Ovary (tissue), 3 donors: ENCODE measurements at regions not wholly inside any gene's neighbourhood (a gene's known extent, or its start where the extent isn't known, plus 50 kb on each side); places are given as distances from the start of the nearest gene placed in this dataset.

Source experiments
- EP300 ChIP-seq: sonication (generic); formaldehyde crosslinking; IDR thresholded peaks from one replicate; pipeline ENCODE4 v1.6.1; 2017; ENCODE audit warnings: antibody characterized with exemption
- POLR2A ChIP-seq: fragments of 450-650 bp; IDR thresholded peaks from one replicate; pipeline ENCODE4 v1.6.1; 2017; ENCODE audit warnings: antibody characterized with exemption, mild to moderate bottlenecking, moderate library complexity
- TF ChIP-seq, protein P1 (sequence below), 3 donors: fragments of 450-650 bp in 2 of 3; fragments of 200-600 bp in 1 of 3; IDR thresholded peaks; one replicate each; pipeline versions ENCODE4 v1.5.1 to v1.8.0; 2016 to 2022; ENCODE audit warnings: antibody characterized with exemption in 3 of 3, mild to moderate bottlenecking in 1 of 3
- donor health status: DM: no; HTN: no; CAD: no.

DNA sequence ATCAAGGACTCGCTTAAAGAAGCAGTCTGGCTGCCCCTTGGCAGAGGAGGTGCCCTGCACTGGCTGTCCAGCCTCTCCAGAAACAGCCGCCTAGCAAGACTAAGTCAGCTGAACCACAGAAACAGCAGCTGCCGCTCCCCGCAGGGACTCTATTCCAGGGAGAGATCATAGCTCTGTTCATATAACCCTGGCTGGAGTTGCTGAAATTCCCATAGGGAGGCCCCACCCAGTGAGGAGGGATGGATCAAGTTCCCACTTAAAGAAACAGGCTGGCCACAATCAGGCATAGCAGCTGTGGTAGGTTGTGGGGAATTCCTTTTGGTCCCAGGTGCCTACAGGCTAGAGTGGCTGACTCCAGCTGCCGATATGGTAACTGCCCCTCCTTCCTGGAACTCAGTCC, 74.2 kb upstream of the MC4R start:
- TF ChIP-seq POLR2A, result no peak
- TF ChIP-seq, protein P1, sequence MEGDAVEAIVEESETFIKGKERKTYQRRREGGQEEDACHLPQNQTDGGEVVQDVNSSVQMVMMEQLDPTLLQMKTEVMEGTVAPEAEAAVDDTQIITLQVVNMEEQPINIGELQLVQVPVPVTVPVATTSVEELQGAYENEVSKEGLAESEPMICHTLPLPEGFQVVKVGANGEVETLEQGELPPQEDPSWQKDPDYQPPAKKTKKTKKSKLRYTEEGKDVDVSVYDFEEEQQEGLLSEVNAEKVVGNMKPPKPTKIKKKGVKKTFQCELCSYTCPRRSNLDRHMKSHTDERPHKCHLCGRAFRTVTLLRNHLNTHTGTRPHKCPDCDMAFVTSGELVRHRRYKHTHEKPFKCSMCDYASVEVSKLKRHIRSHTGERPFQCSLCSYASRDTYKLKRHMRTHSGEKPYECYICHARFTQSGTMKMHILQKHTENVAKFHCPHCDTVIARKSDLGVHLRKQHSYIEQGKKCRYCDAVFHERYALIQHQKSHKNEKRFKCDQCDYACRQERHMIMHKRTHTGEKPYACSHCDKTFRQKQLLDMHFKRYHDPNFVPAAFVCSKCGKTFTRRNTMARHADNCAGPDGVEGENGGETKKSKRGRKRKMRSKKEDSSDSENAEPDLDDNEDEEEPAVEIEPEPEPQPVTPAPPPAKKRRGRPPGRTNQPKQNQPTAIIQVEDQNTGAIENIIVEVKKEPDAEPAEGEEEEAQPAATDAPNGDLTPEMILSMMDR (IDR thresholded peaks at IDR 0.05), result no peak
- no peak for TF ChIP-seq EP300
